Gastrocnemius medialis (tissue), 4 donors: ENCODE measurements at regions not wholly inside any gene's neighbourhood (a gene's known extent, or its start where the extent isn't known, plus 50 kb on each side); places are given as distances from the start of the nearest gene placed in this dataset.

Source experiments
- ATAC-seq, 2 donors: fragments of 150-250 bp; one replicate each; pipeline ENCODE4 v1.9.1; 2016
- DNase-seq, 2 donors: peaks; one replicate each; pipeline ENCODE4 v3.0.0-alpha.2; 2019
- H3K27ac ChIP-seq, 4 donors: fragments of 200-600 bp; sonication (generic); 1 replicate in 1 of 4; 2 replicates in 3 of 4; pipeline ENCODE4 v1.5.1; 2016 to 2018; ENCODE audit warnings: mild to moderate bottlenecking in 2 of 4, moderate library complexity in 1 of 4
- H3K27me3 ChIP-seq, 3 donors: fragments of 200-600 bp; sonication (generic) in 2 of 3; 1 replicate in 1 of 3; 2 replicates in 2 of 3; pipeline versions ENCODE4 v1.5.1 to v1.6.0; 2016 to 2019; ENCODE audit warnings: mild to moderate bottlenecking in 1 of 3, moderate library complexity in 1 of 3
- H3K36me3 ChIP-seq, 2 donors: fragments of 200-600 bp; sonication (generic) in 1 of 2; one replicate each; pipeline ENCODE4 v1.5.1; 2017 to 2018
- H3K4me1 ChIP-seq, 2 donors: fragments of 200-600 bp; sonication (generic) in 1 of 2; one replicate each; pipeline ENCODE4 v1.5.1; 2016 to 2017; ENCODE audit warnings: mild to moderate bottlenecking in 2 of 2
- H3K4me3 ChIP-seq, 4 donors: fragments of 200-600 bp; sonication (generic) in 3 of 4; 1 replicate in 1 of 4; 2 replicates in 3 of 4; pipeline ENCODE4 v1.5.1; 2016 to 2019; ENCODE audit warnings: mild to moderate bottlenecking in 2 of 4
- H3K9me3 ChIP-seq, 3 donors: fragments of 200-600 bp; sonication (generic) in 2 of 3; 1 replicate in 1 of 3; 2 replicates in 2 of 3; pipeline ENCODE4 v1.5.1; 2016 to 2019
- CTCF ChIP-seq, 5 experiments: fragments of 450-650 bp in 3 of 5; fragments of 200-600 bp in 2 of 5; sonication (generic) in 2 of 5; IDR thresholded peaks in 4 of 5; conservative IDR thresholded peaks in 1 of 5; 1 replicate in 4 of 5; 2 replicates in 1 of 5; pipeline ENCODE4 v1.5.1; 2016 to 2019; ENCODE audit warnings: antibody characterized with exemption in 5 of 5, mild to moderate bottlenecking in 3 of 5, moderate library complexity in 3 of 5
- POLR2A ChIP-seq, 2 donors: fragments of 450-650 bp; IDR thresholded peaks; one replicate each; pipeline ENCODE4 v1.6.1; 2017; ENCODE audit warnings: antibody characterized with exemption in 2 of 2, mild to moderate bottlenecking in 2 of 2, moderate library complexity in 2 of 2
- in situ Hi-C, 4 donors: fragments of 200-750 bp; cut with MboI; loops; one replicate each; pipeline versions ENCODE4 v1.15.0 to v1.8.0; 2017; ENCODE audit warnings: low sequenced_read_pairs in 4 of 4
- intact Hi-C: fragments of 100-400 bp; cut with DNase I; formaldehyde crosslinking; loops from one replicate; pipeline ENCODE4 v1.15.1; 2023; ENCODE audit warnings: low total_unique reads

DNA sequence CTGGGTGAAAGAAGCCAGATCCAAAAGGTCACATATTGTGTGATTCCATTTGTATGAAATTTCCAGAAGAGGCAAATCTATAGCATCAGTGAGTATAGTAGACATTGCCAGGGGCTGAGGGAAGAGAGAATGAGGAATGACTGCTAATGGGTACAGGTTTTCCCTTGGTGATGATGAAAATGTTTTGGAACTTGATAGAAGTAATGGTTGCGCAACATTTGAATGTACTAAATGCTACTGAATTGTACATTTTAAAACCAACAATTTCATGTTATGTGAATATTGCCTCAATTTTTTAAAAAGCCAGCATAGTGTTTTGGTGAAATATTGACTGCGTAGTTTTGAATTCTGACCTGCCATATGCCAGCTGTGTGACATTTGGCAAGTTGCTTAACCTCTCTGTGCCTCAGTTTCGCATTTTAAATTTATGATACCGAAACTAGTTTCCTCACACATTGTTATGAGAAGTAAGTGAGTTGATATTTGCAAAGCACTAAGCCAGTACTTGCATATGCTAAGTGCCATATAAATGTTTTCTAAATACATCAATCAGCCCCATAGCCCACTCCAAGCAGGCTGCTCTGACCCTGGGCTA, 75.4 kb upstream of the TMEM45B start:
- no peak overlapping the region for H3K27ac ChIP-seq
- peaks cover 7 to 21% (median 12%) of the 10 kb centered on the region in 3 donors for H3K27me3 ChIP-seq
- no peak overlapping the region for H3K4me3 ChIP-seq
- intact Hi-C loops (no loop called here), in situ Hi-C loops (loop anchor here in 2 of 4 donors (25.0 kb wide), 1 partner anchor 378 kb away; no protein-coding TSS in a partner anchor)
- ATAC-seq (no peak), DNase-seq (no peak)
- H3K36me3 ChIP-seq = no peaks in the 10 kb centered on the region
- no peaks in the 10 kb centered on the region for H3K9me3 ChIP-seq
- H3K4me1 ChIP-seq = peaks cover 0 to 2% of the 10 kb centered on the region in 2 donors
- no peak for TF ChIP-seq CTCF (IDR thresholded peaks at IDR 0.05 in 4 of 5, conservative IDR thresholded peaks at IDR 0.05 in 1 of 5)
- TF ChIP-seq POLR2A (IDR thresholded peaks at IDR 0.05) = no peak

- no peak for ATAC-seq
- TF ChIP-seq POLR2A (IDR thresholded peaks at IDR 0.05) = no peak
- no peak for TF ChIP-seq CTCF (IDR thresholded peaks at IDR 0.05 in 4 of 5, conservative IDR thresholded peaks at IDR 0.05 in 1 of 5)
- no peak overlapping the region for H3K27ac ChIP-seq
- intact Hi-C loops (no loop called here), in situ Hi-C loops (loop anchor here in 2 of 4 donors (25.0 kb wide), 1 partner anchor 381 kb away; no protein-coding TSS in a partner anchor)
- H3K27me3 ChIP-seq = peaks cover 7 to 21% (median 14%) of the 10 kb centered on the region in 3 donors
- H3K36me3 ChIP-seq = no peaks in the 10 kb centered on the region
- peak overlapping the region in 2 of 4 donors; percentile 15 to 39 for H3K4me3 ChIP-seq
- peaks cover 0 to 2% of the 10 kb centered on the region in 2 donors for H3K4me1 ChIP-seq
- H3K9me3 ChIP-seq = no peaks in the 10 kb centered on the region
- DNase-seq = no peak
Measured at GRCh38 chr11:129743112-129743815, 72.4 kb upstream of the TMEM45B start.

DNA sequence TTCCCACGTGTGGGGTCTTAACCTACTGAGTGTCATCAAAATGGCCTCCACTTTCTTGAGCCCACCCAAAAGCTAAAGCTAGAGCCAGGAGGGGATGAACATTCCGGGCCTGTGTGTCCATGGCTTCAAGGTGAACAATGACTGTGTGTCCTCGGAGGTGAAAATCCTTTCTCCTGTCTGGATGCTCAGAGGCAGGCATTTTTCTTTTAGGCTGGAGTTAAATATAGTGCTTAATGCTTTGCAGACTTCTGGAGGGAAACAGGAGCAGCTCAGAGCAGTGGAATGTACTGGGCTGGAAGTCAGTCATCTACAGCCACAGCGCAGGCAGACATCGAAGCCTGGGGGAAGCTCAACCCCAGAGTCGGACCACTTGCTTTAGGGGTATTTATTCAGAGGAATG, 68.6 kb upstream of the TMEM45B start:
- DNase-seq (no peak), ATAC-seq (no peak)
- Histone ChIP-seq H3K27me3 (peaks cover 7 to 18% (median 14%) of the 10 kb centered on the region in 3 donors), H3K27ac (no peak overlapping the region), H3K4me1 (peaks cover 0 to 2% of the 10 kb centered on the region in 2 donors), H3K36me3 (no peaks in the 10 kb centered on the region), H3K9me3 (no peaks in the 10 kb centered on the region), H3K4me3 (no peak overlapping the region)
- intact Hi-C loops = no loop called here
- in situ Hi-C loops = loop anchor here in 2 of 4 donors (25.0 kb wide), 1 partner anchor 385 kb away; no protein-coding TSS in a partner anchor
- TF ChIP-seq POLR2A (IDR thresholded peaks at IDR 0.05) (no peak), CTCF (IDR thresholded peaks at IDR 0.05 in 4 of 5, conservative IDR thresholded peaks at IDR 0.05 in 1 of 5) (no peak)

DNA sequence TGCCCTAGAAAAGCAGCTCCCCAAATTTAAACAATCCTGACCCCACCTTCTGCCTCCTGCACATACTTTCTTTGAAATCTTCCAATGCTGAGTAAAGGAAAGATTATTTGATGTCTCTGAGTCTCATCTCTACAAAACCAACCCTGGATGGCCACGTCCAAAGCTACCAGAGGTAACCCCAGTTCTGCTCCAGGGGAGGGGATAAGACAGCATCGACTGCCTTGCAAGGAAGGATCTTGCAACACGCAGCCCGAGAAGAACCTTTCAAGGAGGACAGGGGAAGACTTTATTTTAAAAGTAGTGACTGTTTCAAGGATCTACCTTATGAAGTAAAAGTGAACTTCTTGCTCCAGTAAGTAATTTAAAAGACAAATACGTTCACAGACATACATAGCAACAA, 66.5 kb upstream of the TMEM45B start:
- H3K27me3 ChIP-seq = peaks cover 0 to 6% (median 4%) of the 10 kb centered on the region in 3 donors
- in situ Hi-C loops (loop anchor here in 2 of 4 donors (25.0 kb wide), 1 partner anchor 387 kb away; no protein-coding TSS in a partner anchor), intact Hi-C loops (no loop called here)
- no peak overlapping the region for H3K27ac ChIP-seq
- no peak for TF ChIP-seq CTCF (IDR thresholded peaks at IDR 0.05 in 4 of 5, conservative IDR thresholded peaks at IDR 0.05 in 1 of 5)
- no peak for TF ChIP-seq POLR2A (IDR thresholded peaks at IDR 0.05)
- no peaks in the 10 kb centered on the region for H3K36me3 ChIP-seq
- ATAC-seq = no peak
- H3K4me1 ChIP-seq = no peaks in the 10 kb centered on the region
- no peak overlapping the region for H3K4me3 ChIP-seq
- no peaks in the 10 kb centered on the region for H3K9me3 ChIP-seq
- no peak for DNase-seq
